Loucy (cell line): ENCODE measurements at regions not wholly inside any gene's neighbourhood (a gene's known extent, or its start where the extent isn't known, plus 50 kb on each side); places are given as distances from the start of the nearest gene placed in this dataset.

Experiments
- H2AFZ ChIP-seq: fragments of 200-600 bp; sonication (generic); 2 replicates; pipeline ENCODE4 v1.6.0; 2016; ENCODE audit warnings: antibody characterized with exemption, mild to moderate bottlenecking, low read length, moderate library complexity
- H3F3A ChIP-seq: fragments of 200-600 bp; 2 replicates; pipeline ENCODE4 v1.6.0; 2016; ENCODE audit warnings: antibody characterized with exemption, low read depth, mild to moderate bottlenecking
- H3K27me3 ChIP-seq: fragments of 200-600 bp; sonication (generic); 2 replicates; pipeline ENCODE4 v1.6.1; 2014; ENCODE audit warnings: low read length, mild to moderate bottlenecking; ENCODE audit not compliant: insufficient read depth, poor library complexity, severe bottlenecking
- H3K36me3 ChIP-seq: fragments of 200-600 bp; sonication (generic); 2 replicates; pipeline ENCODE4 v1.6.1; 2016; ENCODE audit warnings: low read length; ENCODE audit not compliant: insufficient read depth
- H3K4me1 ChIP-seq: fragments of 200-600 bp; sonication (generic); 2 replicates; pipeline ENCODE4 v1.5.1; 2014; ENCODE audit warnings: low read length, mild to moderate bottlenecking; ENCODE audit not compliant: insufficient read depth, poor library complexity, severe bottlenecking
- H3K4me2 ChIP-seq: fragments of 200-600 bp; sonication (generic); 2 replicates; pipeline ENCODE4 v1.6.0; 2014; ENCODE audit warnings: antibody characterized with exemption, low read length, low read depth, mild to moderate bottlenecking; ENCODE audit not compliant: poor library complexity, severe bottlenecking
- H3K4me3 ChIP-seq: fragments of 200-600 bp; sonication (generic); 2 replicates; pipeline ENCODE4 v1.5.1; 2014; ENCODE audit warnings: low read length, mild to moderate bottlenecking, mixed read lengths; ENCODE audit not compliant: poor library complexity, severe bottlenecking
- H3K79me2 ChIP-seq: fragments of 200-600 bp; sonication (generic); 2 replicates; pipeline ENCODE4 v1.6.1; 2014; ENCODE audit warnings: low read length; ENCODE audit not compliant: insufficient read depth
- H3K9ac ChIP-seq: fragments of 200-600 bp; sonication (generic); 2 replicates; pipeline ENCODE4 v1.6.0; 2014; ENCODE audit warnings: mild to moderate bottlenecking, low read depth, low read length, moderate library complexity; ENCODE audit not compliant: poor library complexity, severe bottlenecking
- H3K9me2 ChIP-seq: fragments of 200-600 bp; sonication (generic); replicated peaks from 2 replicates; pipeline ENCODE4 v1.6.1; 2016; ENCODE audit warnings: low read depth, low read length, mixed read lengths
- H3K9me3 ChIP-seq: fragments of 200-600 bp; sonication (generic); 2 replicates; pipeline ENCODE4 v1.6.1; 2014; ENCODE audit warnings: mild to moderate bottlenecking, antibody characterized with exemption, low read length, low read depth; ENCODE audit not compliant: insufficient read depth
- H4K20me1 ChIP-seq: fragments of 200-600 bp; sonication (generic); 2 replicates; pipeline ENCODE4 v1.6.0; 2014; ENCODE audit warnings: antibody characterized with exemption, low read length, mild to moderate bottlenecking; ENCODE audit not compliant: insufficient read depth, poor library complexity, severe bottlenecking
- CTCF ChIP-seq: fragments of 200-600 bp; sonication (generic); conservative IDR thresholded peaks from 2 replicates; pipeline ENCODE4 v1.5.1; 2014; ENCODE audit warnings: mild to moderate bottlenecking, antibody characterized with exemption, low read length
- EZH2phosphoT487 ChIP-seq: fragments of 200-600 bp; IDR thresholded peaks from 2 replicates; pipeline ENCODE4 v1.6.1; 2018; ENCODE audit warnings: antibody characterized with exemption, mild to moderate bottlenecking, moderate library complexity, borderline replicate concordance

GRCh38 chr5:129216001-129216400 is 121.5 kb downstream of the ISOC1 start:
- TF ChIP-seq EZH2phosphoT487 (no peak), CTCF (no peak)

GRCh38 chr5:129217179-129217578 is 122.6 kb downstream of the ISOC1 start:
- H3K4me3 ChIP-seq = no peak overlapping the region
- no peak for TF ChIP-seq EZH2phosphoT487
- TF ChIP-seq CTCF = no peak
- no peak overlapping the region for H3K9ac ChIP-seq
- no peaks in the 10 kb centered on the region for H3F3A ChIP-seq
- H3K4me2 ChIP-seq = no peak overlapping the region
- no peaks in the 10 kb centered on the region for H3K9me3 ChIP-seq
- H3K79me2 ChIP-seq = no peaks in the 10 kb centered on the region
- H2AFZ ChIP-seq = no peak overlapping the region
- H3K27me3 ChIP-seq = no peaks in the 10 kb centered on the region
- no peaks in the 10 kb centered on the region for H3K9me2 ChIP-seq
- H3K36me3 ChIP-seq = no peaks in the 10 kb centered on the region
- no peaks in the 10 kb centered on the region for H4K20me1 ChIP-seq
- H3K4me1 ChIP-seq = no peaks in the 10 kb centered on the region

More at GRCh38 chr5:129216001-129216400, 121.5 kb downstream of the ISOC1 start:
- no peaks in the 10 kb centered on the region for H4K20me1 ChIP-seq
- H3K9me2 ChIP-seq = no peaks in the 10 kb centered on the region
- no peak overlapping the region for H3K9ac ChIP-seq
- H3K4me1 ChIP-seq = no peaks in the 10 kb centered on the region
- no peaks in the 10 kb centered on the region for H3K79me2 ChIP-seq
- no peaks in the 10 kb centered on the region for H3K27me3 ChIP-seq
- H3K4me3 ChIP-seq = no peak overlapping the region
- H3K36me3 ChIP-seq = no peaks in the 10 kb centered on the region
- H3F3A ChIP-seq = no peaks in the 10 kb centered on the region
- no peak overlapping the region for H2AFZ ChIP-seq
- H3K9me3 ChIP-seq = no peaks in the 10 kb centered on the region
- no peak overlapping the region for H3K4me2 ChIP-seq

GRCh38 chr5:129223178-129223577 is 128.6 kb downstream of the ISOC1 start:
- Histone ChIP-seq H3K4me1 (no peaks in the 10 kb centered on the region), H3K4me2 (no peak overlapping the region), H4K20me1 (no peaks in the 10 kb centered on the region), H3K36me3 (no peaks in the 10 kb centered on the region), H3K27me3 (no peaks in the 10 kb centered on the region), H3K4me3 (no peak overlapping the region), H3K9me2 (no peaks in the 10 kb centered on the region), H2AFZ (no peak overlapping the region), H3F3A (no peaks in the 10 kb centered on the region), H3K9ac (no peak overlapping the region), H3K9me3 (no peaks in the 10 kb centered on the region), H3K79me2 (no peaks in the 10 kb centered on the region)
- TF ChIP-seq CTCF = no peak
- no peak for TF ChIP-seq EZH2phosphoT487
